ENCODE measurements at regions not wholly inside any gene's neighbourhood (a gene's known extent, or its start where the extent isn't known, plus 50 kb on each side); places are given as distances from the start of the nearest gene placed in this dataset.

GRCh38 chr12:60114169-60114568 is 518.3 kb downstream of the SLC16A7 start:
- no peak for TF ChIP-seq POLR2A (IDR thresholded peaks at IDR 0.05)
- TF ChIP-seq, protein P1, sequence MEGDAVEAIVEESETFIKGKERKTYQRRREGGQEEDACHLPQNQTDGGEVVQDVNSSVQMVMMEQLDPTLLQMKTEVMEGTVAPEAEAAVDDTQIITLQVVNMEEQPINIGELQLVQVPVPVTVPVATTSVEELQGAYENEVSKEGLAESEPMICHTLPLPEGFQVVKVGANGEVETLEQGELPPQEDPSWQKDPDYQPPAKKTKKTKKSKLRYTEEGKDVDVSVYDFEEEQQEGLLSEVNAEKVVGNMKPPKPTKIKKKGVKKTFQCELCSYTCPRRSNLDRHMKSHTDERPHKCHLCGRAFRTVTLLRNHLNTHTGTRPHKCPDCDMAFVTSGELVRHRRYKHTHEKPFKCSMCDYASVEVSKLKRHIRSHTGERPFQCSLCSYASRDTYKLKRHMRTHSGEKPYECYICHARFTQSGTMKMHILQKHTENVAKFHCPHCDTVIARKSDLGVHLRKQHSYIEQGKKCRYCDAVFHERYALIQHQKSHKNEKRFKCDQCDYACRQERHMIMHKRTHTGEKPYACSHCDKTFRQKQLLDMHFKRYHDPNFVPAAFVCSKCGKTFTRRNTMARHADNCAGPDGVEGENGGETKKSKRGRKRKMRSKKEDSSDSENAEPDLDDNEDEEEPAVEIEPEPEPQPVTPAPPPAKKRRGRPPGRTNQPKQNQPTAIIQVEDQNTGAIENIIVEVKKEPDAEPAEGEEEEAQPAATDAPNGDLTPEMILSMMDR (IDR thresholded peaks at IDR 0.05) = no peak
